ENCODE measurements at regions not wholly inside any gene's neighbourhood (a gene's known extent, or its start where the extent isn't known, plus 50 kb on each side); places are given as distances from the start of the nearest gene placed in this dataset.

DNA sequence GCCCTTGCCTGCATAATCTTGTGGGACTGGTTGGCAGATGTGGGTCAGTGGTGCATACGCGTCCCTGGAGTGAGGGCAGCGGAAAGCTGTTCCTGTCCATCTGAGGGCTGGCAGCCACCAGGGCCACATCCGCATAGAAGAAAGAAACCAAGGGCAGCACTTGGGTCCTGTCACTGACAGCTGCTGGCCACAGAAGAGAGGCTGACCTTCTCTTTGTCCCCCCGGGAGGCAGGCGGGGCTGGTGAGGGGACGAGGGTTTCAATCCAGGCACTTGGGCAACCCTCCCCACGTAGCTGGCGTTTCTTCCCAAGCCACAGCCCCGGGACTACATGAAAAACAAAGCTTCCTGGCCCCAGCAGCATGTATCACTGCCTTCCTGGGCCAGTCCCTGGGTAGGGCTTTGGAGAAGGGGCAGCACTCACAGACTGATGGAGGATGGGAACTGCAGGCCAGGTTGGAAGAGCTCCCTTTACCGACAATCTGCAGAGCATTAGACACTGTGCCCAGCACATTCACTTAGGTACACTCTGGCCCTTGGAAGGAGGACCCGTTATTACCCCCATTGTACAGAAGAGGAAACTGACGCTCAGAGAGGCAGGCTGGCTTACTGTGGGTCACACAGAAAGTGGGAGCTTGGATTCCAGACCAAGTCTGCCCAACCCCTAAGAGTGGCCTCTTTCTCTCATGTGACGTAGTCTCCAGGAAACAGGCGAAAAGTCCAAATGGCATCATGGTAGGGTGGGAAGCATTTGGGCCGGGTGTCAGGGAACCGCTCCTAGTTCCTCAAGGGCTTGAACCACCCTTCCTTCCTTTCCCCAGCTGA is 78.8 kb upstream of the SLC6A6 start:
- DNase-seq (no peak), ATAC-seq (ENCODE audit: low FRiP score) (peak; percentile 47)
- Histone ChIP-seq H3K27ac (ENCODE audit: low read depth in 1 of 2, low read length in 2 of 2) (no peak overlapping the region), H3K4me1 (ENCODE audit: control insufficient read depth in 1 of 2, insufficient read depth in 2 of 2, low read length in 2 of 2) (peaks cover 0 to 3% of the 10 kb centered on the region in 2 donors), H3K4me3 (ENCODE audit: low read length in 2 of 2) (no peak overlapping the region), H3K27me3 (ENCODE audit: control insufficient read depth in 1 of 2, insufficient read depth in 2 of 2, low read length in 1 of 2) (peaks cover 0 to 2% of the 10 kb centered on the region in 2 donors), H3K9me3 (ENCODE audit: control insufficient read depth, low read length) (peaks cover 3% of the 10 kb centered on the region), H3K36me3 (ENCODE audit: control insufficient read depth in 1 of 2, insufficient read depth in 2 of 2, low read length in 1 of 2) (no peaks in the 10 kb centered on the region)
- intact Hi-C loops (cut with DNase I): no loop called here
- 92 to 93% methylated on average over 17 of the region's 17 CpGs for WGBS, 2 donors

GRCh38 chr3:14324224-14324944 is 78.0 kb upstream of the SLC6A6 start:
- intact Hi-C loops (cut with DNase I): no loop called here
- ATAC-seq (ENCODE audit: low FRiP score): peak; percentile 56
- H3K36me3 ChIP-seq (ENCODE audit: control insufficient read depth in 1 of 2, insufficient read depth in 2 of 2, low read length in 1 of 2): no peaks in the 10 kb centered on the region
- H3K4me3 ChIP-seq (ENCODE audit: low read length in 2 of 2): no peak overlapping the region
- peak overlapping the region in 1 of 2 donors; percentile 28 for H3K27ac ChIP-seq (ENCODE audit: low read depth in 1 of 2, low read length in 2 of 2)
- H3K27me3 ChIP-seq (ENCODE audit: control insufficient read depth in 1 of 2, insufficient read depth in 2 of 2, low read length in 1 of 2): peaks cover 0 to 2% of the 10 kb centered on the region in 2 donors
- peak in 1 of 2 donors; percentile 59 for DNase-seq
- peaks cover 3% of the 10 kb centered on the region for H3K9me3 ChIP-seq (ENCODE audit: control insufficient read depth, low read length)
- peaks cover 0 to 3% of the 10 kb centered on the region in 2 donors for H3K4me1 ChIP-seq (ENCODE audit: control insufficient read depth in 1 of 2, insufficient read depth in 2 of 2, low read length in 2 of 2)
- WGBS, 2 donors: 40 to 51% methylated on average over 13 of the region's 13 CpGs

GRCh38 chr3:14328422-14328821 is 74.0 kb upstream of the SLC6A6 start:
- H3K4me1 ChIP-seq (ENCODE audit: control insufficient read depth in 1 of 2, insufficient read depth in 2 of 2, low read length in 2 of 2): peaks cover 0 to 3% of the 10 kb centered on the region in 2 donors
- intact Hi-C loops (cut with DNase I): no loop called here
- DNase-seq (no peak), ATAC-seq (ENCODE audit: low FRiP score) (no peak)
- no peak overlapping the region for H3K27ac ChIP-seq (ENCODE audit: low read depth in 1 of 2, low read length in 2 of 2)
- H3K36me3 ChIP-seq (ENCODE audit: control insufficient read depth in 1 of 2, insufficient read depth in 2 of 2, low read length in 1 of 2): no peaks in the 10 kb centered on the region
- no peaks in the 10 kb centered on the region for H3K9me3 ChIP-seq (ENCODE audit: control insufficient read depth, low read length)
- no peaks in the 10 kb centered on the region for H3K27me3 ChIP-seq (ENCODE audit: control insufficient read depth in 1 of 2, insufficient read depth in 2 of 2, low read length in 1 of 2)
- no peak overlapping the region for H3K4me3 ChIP-seq (ENCODE audit: low read length in 2 of 2)
- WGBS, 2 donors: 90% methylated on average over 3 of the region's 3 CpGs

- no peak overlapping the region for H3K27ac ChIP-seq (ENCODE audit: low read depth in 1 of 2, low read length in 2 of 2)
- H3K36me3 ChIP-seq (ENCODE audit: control insufficient read depth in 1 of 2, insufficient read depth in 2 of 2, low read length in 1 of 2): no peaks in the 10 kb centered on the region
- no peak overlapping the region for H3K4me3 ChIP-seq (ENCODE audit: low read length in 2 of 2)
- no peaks in the 10 kb centered on the region for H3K27me3 ChIP-seq (ENCODE audit: control insufficient read depth in 1 of 2, insufficient read depth in 2 of 2, low read length in 1 of 2)
- 62% methylated on average over 11 of the region's 11 CpGs for WGBS, 2 donors
- intact Hi-C loops (cut with DNase I): no loop called here
- no peak for DNase-seq
- ATAC-seq (ENCODE audit: low FRiP score): no peak
- no peaks in the 10 kb centered on the region for H3K9me3 ChIP-seq (ENCODE audit: control insufficient read depth, low read length)
- H3K4me1 ChIP-seq (ENCODE audit: control insufficient read depth in 1 of 2, insufficient read depth in 2 of 2, low read length in 2 of 2): peaks cover 0 to 3% of the 10 kb centered on the region in 2 donors
Observed at GRCh38 chr3:14329116-14329830, 73.1 kb upstream of the SLC6A6 start.

GRCh38 chr3:14329842-14330241 is 72.6 kb upstream of the SLC6A6 start:
- DNase-seq (no peak), ATAC-seq (ENCODE audit: low FRiP score) (no peak)
- no peak overlapping the region for H3K27ac ChIP-seq (ENCODE audit: low read depth in 1 of 2, low read length in 2 of 2)
- H3K4me1 ChIP-seq (ENCODE audit: control insufficient read depth in 1 of 2, insufficient read depth in 2 of 2, low read length in 2 of 2): peaks cover 0 to 2% of the 10 kb centered on the region in 2 donors
- 89% methylated on average over 7 of the region's 7 CpGs for WGBS, 2 donors
- intact Hi-C loops (cut with DNase I): no loop called here
- H3K4me3 ChIP-seq (ENCODE audit: low read length in 2 of 2): no peak overlapping the region
- no peaks in the 10 kb centered on the region for H3K9me3 ChIP-seq (ENCODE audit: control insufficient read depth, low read length)
- no peaks in the 10 kb centered on the region for H3K36me3 ChIP-seq (ENCODE audit: control insufficient read depth in 1 of 2, insufficient read depth in 2 of 2, low read length in 1 of 2)
- no peaks in the 10 kb centered on the region for H3K27me3 ChIP-seq (ENCODE audit: control insufficient read depth in 1 of 2, insufficient read depth in 2 of 2, low read length in 1 of 2)

DNA sequence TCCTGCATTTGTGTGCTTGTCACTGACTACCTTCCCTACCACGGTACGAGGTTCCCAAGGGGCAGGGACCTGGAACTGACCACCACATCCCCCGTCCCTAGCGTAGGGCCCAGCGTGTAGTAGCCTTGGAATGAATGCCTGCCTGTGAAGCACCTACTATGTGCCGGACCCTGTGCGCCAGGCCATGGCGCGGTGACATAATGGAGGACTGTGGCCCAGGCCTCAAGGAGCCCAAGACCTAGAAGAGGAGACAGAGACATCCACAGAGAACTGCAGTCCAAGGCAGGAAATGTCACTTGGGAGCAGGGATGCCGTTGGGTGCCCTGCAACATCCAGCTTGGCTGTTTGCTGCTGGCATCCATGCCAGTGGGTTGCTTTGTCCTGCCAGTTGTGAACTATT is 71.9 kb upstream of the SLC6A6 start:
- Histone ChIP-seq H3K27me3 (ENCODE audit: control insufficient read depth in 1 of 2, insufficient read depth in 2 of 2, low read length in 1 of 2) (no peaks in the 10 kb centered on the region), H3K4me3 (ENCODE audit: low read length in 2 of 2) (no peak overlapping the region), H3K27ac (ENCODE audit: low read depth in 1 of 2, low read length in 2 of 2) (no peak overlapping the region), H3K4me1 (ENCODE audit: control insufficient read depth in 1 of 2, insufficient read depth in 2 of 2, low read length in 2 of 2) (no peaks in the 10 kb centered on the region), H3K9me3 (ENCODE audit: control insufficient read depth, low read length) (no peaks in the 10 kb centered on the region), H3K36me3 (ENCODE audit: control insufficient read depth in 1 of 2, insufficient read depth in 2 of 2, low read length in 1 of 2) (no peaks in the 10 kb centered on the region)
- 88 to 92% methylated on average over 10 of the region's 10 CpGs for WGBS, 2 donors
- ATAC-seq (ENCODE audit: low FRiP score): no peak
- no peak for DNase-seq
- intact Hi-C loops (cut with DNase I): no loop called here

GRCh38 chr3:14331251-14331650 is 71.2 kb upstream of the SLC6A6 start:
- no peak overlapping the region for H3K4me3 ChIP-seq (ENCODE audit: low read length in 2 of 2)
- H3K9me3 ChIP-seq (ENCODE audit: control insufficient read depth, low read length): no peaks in the 10 kb centered on the region
- no peak overlapping the region for H3K27ac ChIP-seq (ENCODE audit: low read depth in 1 of 2, low read length in 2 of 2)
- ATAC-seq (ENCODE audit: low FRiP score): no peak
- H3K4me1 ChIP-seq (ENCODE audit: control insufficient read depth in 1 of 2, insufficient read depth in 2 of 2, low read length in 2 of 2): no peaks in the 10 kb centered on the region
- DNase-seq: no peak
- H3K36me3 ChIP-seq (ENCODE audit: control insufficient read depth in 1 of 2, insufficient read depth in 2 of 2, low read length in 1 of 2): no peaks in the 10 kb centered on the region
- intact Hi-C loops (cut with DNase I): no loop called here
- 89% methylated on average over 6 of the region's 6 CpGs for WGBS, 2 donors
- no peaks in the 10 kb centered on the region for H3K27me3 ChIP-seq (ENCODE audit: control insufficient read depth in 1 of 2, insufficient read depth in 2 of 2, low read length in 1 of 2)

GRCh38 chr3:14332392-14332791 is 70.0 kb upstream of the SLC6A6 start:
- ATAC-seq (ENCODE audit: low FRiP score) (peak; percentile 11), DNase-seq (no peak)
- Histone ChIP-seq H3K9me3 (ENCODE audit: control insufficient read depth, low read length) (no peaks in the 10 kb centered on the region), H3K27me3 (ENCODE audit: control insufficient read depth in 1 of 2, insufficient read depth in 2 of 2, low read length in 1 of 2) (no peaks in the 10 kb centered on the region), H3K27ac (ENCODE audit: low read depth in 1 of 2, low read length in 2 of 2) (no peak overlapping the region), H3K4me3 (ENCODE audit: low read length in 2 of 2) (no peak overlapping the region), H3K36me3 (ENCODE audit: control insufficient read depth in 1 of 2, insufficient read depth in 2 of 2, low read length in 1 of 2) (no peaks in the 10 kb centered on the region), H3K4me1 (ENCODE audit: control insufficient read depth in 1 of 2, insufficient read depth in 2 of 2, low read length in 2 of 2) (no peaks in the 10 kb centered on the region)
- 96 to 99% methylated on average over 5 of the region's 5 CpGs for WGBS, 2 donors
- intact Hi-C loops (cut with DNase I): no loop called here
